PC-9 (cell line): ENCODE measurements at regions not wholly inside any gene's neighbourhood (a gene's known extent, or its start where the extent isn't known, plus 50 kb on each side); places are given as distances from the start of the nearest gene placed in this dataset.

Experiments
- BruUV-seq: library from RNA; stranded (reverse); fragments of 400-500 nt; replicated peaks from 2 replicates; lab custom pipeline; 2021; lab: Mats Ljungman, UMichigan
- CTCF ChIA-PET: fragments of 300-600 bp; sonication (Branson Sonifier 250); formaldehyde crosslinking; loops from one replicate; lab custom pipeline; 2022; ENCODE audit warnings: antibody characterized with exemption; lab: Charles Lee
- POLR2A ChIA-PET: fragments of 300-600 bp; sonication (Branson Sonifier 250); formaldehyde crosslinking; loops from one replicate; lab custom pipeline; 2022; ENCODE audit warnings: antibody characterized with exemption; ENCODE audit not compliant: unreplicated experiment; lab: Charles Lee
- DNase-seq, 2 experiments: peaks; one replicate each; pipeline versions ENCODE4 v3.0.0 to v3.0.0-alpha.2; 2015 to 2022; ENCODE audit warnings: mixed read lengths in 1 of 2
- H2AFZ ChIP-seq: fragments of 200-600 bp; sonication (generic); 2 replicates; pipeline ENCODE4 v1.8.1; 2017; ENCODE audit warnings: antibody characterized with exemption
- H3F3A ChIP-seq: fragments of 200-600 bp; sonication (generic); 2 replicates; pipeline ENCODE4 v1.8.1; 2017; ENCODE audit warnings: antibody characterized with exemption, mild to moderate bottlenecking, low read depth; ENCODE audit not compliant: insufficient read depth
- H3K27ac ChIP-seq: fragments of 200-600 bp; sonication (generic); 2 replicates; pipeline ENCODE4 v1.6.1; 2016; ENCODE audit warnings: mixed run types
- H3K27me3 ChIP-seq: fragments of 200-600 bp; sonication (generic); 2 replicates; pipeline ENCODE4 v1.6.1; 2016; ENCODE audit warnings: low read depth, mixed run types; ENCODE audit not compliant: insufficient read depth
- H3K36me3 ChIP-seq: fragments of 200-600 bp; sonication (generic); 2 replicates; pipeline ENCODE4 v1.6.1; 2016; ENCODE audit warnings: low read depth, mixed run types
- H3K4me1 ChIP-seq: fragments of 200-600 bp; sonication (generic); replicated peaks from 2 replicates; pipeline ENCODE4 v1.6.1; 2016; ENCODE audit warnings: mixed run types; ENCODE audit not compliant: insufficient read depth
- H3K4me2 ChIP-seq: fragments of 200-600 bp; sonication (generic); 2 replicates; pipeline ENCODE4 v1.6.1; 2017; ENCODE audit warnings: mixed run types
- H3K4me3 ChIP-seq: fragments of 200-600 bp; sonication (generic); 2 replicates; pipeline ENCODE4 v1.6.1; 2016; ENCODE audit warnings: mixed run types
- H3K79me2 ChIP-seq: fragments of 200-600 bp; sonication (generic); 2 replicates; pipeline ENCODE4 v1.6.1; 2017; ENCODE audit warnings: low read depth, mixed run types
- H3K9me2 ChIP-seq: fragments of 200-600 bp; sonication (generic); 2 replicates; pipeline ENCODE4 v1.8.1; 2017; ENCODE audit warnings: mild to moderate bottlenecking; ENCODE audit not compliant: insufficient read depth
- H3K9me3 ChIP-seq: fragments of 200-600 bp; sonication (generic); 2 replicates; pipeline ENCODE4 v1.8.1; 2016; ENCODE audit warnings: low read depth; ENCODE audit not compliant: insufficient read depth
- H4K20me1 ChIP-seq: fragments of 200-600 bp; sonication (generic); 2 replicates; pipeline ENCODE4 v1.8.1; 2017; ENCODE audit not compliant: insufficient read depth
- CTCF ChIP-seq: fragments of 200-600 bp; sonication (generic); conservative IDR thresholded peaks from 2 replicates; pipeline ENCODE4 v1.6.1; 2017; ENCODE audit warnings: mixed run types, antibody characterized with exemption, mild to moderate bottlenecking, moderate library complexity
- EZH2 ChIP-seq: fragments of 200-600 bp; sonication (generic); IDR thresholded peaks from 2 replicates; pipeline ENCODE4 v1.8.0; 2017; ENCODE audit warnings: antibody characterized with exemption, low read depth
- intact Hi-C: fragments of 100-400 bp; cut with micrococcal nuclease; formaldehyde crosslinking; loops from one replicate; pipeline ENCODE4 v1.10.0; 2022; ENCODE audit not compliant: unreplicated experiment

GRCh38 chr6:97712751-97713150 is 429.7 kb upstream of the MMS22L start:
- no peak overlapping the region for H3K27ac ChIP-seq
- no peaks in the 10 kb centered on the region for H3K9me3 ChIP-seq
- no peaks in the 10 kb centered on the region for H3K36me3 ChIP-seq
- H3K79me2 ChIP-seq = no peaks in the 10 kb centered on the region
- H3K27me3 ChIP-seq = no peaks in the 10 kb centered on the region
- no peak overlapping the region for H3K4me2 ChIP-seq
- no TSS peak for BruUV-seq
- H3F3A ChIP-seq = no peaks in the 10 kb centered on the region
- no peak overlapping the region for H2AFZ ChIP-seq
- H3K4me1 ChIP-seq = no peaks in the 10 kb centered on the region
- H3K4me3 ChIP-seq = no peak overlapping the region
- intact Hi-C loops = no loop called here
- H3K9me2 ChIP-seq = no peaks in the 10 kb centered on the region; the same call in 1 of the 2 replicates
- ChIA-PET CTCF (no interaction called here), POLR2A (no interaction called here)
- DNase-seq = no peak
- no peak for TF ChIP-seq EZH2
- TF ChIP-seq CTCF = no peak
- H4K20me1 ChIP-seq = no peaks in the 10 kb centered on the region

- no peaks in the 10 kb centered on the region for H3K27me3 ChIP-seq
- H3K79me2 ChIP-seq = no peaks in the 10 kb centered on the region
- H3K4me3 ChIP-seq = no peak overlapping the region
- no peaks in the 10 kb centered on the region; the same call in 1 of the 2 replicates for H3K9me2 ChIP-seq
- TF ChIP-seq CTCF = no peak
- TF ChIP-seq EZH2 = no peak
- BruUV-seq = no TSS peak
- no peaks in the 10 kb centered on the region for H4K20me1 ChIP-seq
- no peak overlapping the region for H3K4me2 ChIP-seq
- ChIA-PET CTCF (no interaction called here), POLR2A (no interaction called here)
- no peaks in the 10 kb centered on the region for H3K9me3 ChIP-seq
- no peak overlapping the region for H2AFZ ChIP-seq
- no peaks in the 10 kb centered on the region for H3K36me3 ChIP-seq
- no peaks in the 10 kb centered on the region for H3F3A ChIP-seq
- H3K4me1 ChIP-seq = no peaks in the 10 kb centered on the region
- intact Hi-C loops = no loop called here
- no peak for DNase-seq
- H3K27ac ChIP-seq = no peak overlapping the region
These were observed 431.8 kb upstream of the MMS22L start for GRCh38 chr6:97714772-97715171.

DNA sequence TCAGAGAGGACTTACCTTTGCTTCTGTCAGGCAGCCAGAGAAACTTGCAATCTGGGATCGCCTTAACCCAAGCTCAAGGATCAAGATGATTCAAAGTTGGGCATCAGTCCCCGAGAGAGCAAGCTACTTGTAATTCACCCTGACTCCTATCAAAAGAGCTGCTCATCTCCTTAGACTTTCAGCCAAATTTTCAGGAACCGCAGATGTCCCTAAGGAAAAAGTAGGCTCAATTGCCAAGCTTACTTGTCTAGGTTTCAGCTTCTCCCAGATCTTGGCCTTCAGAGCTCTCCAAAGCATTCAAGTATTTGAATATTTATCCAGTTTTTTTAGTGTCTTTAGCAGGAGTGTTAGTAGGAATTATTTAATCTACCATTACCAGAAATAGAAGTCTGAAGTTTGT is 434.1 kb upstream of the MMS22L start:
- TF ChIP-seq EZH2 = no peak
- TF ChIP-seq CTCF = no peak
- Histone ChIP-seq H3K4me3 (no peak overlapping the region), H3K27ac (no peak overlapping the region), H3K9me3 (no peaks in the 10 kb centered on the region), H3K36me3 (no peaks in the 10 kb centered on the region), H3K9me2 (no peaks in the 10 kb centered on the region; the same call in 1 of the 2 replicates), H2AFZ (no peak overlapping the region), H3F3A (no peaks in the 10 kb centered on the region), H3K79me2 (no peaks in the 10 kb centered on the region), H4K20me1 (no peaks in the 10 kb centered on the region), H3K4me1 (no peaks in the 10 kb centered on the region), H3K27me3 (no peaks in the 10 kb centered on the region), H3K4me2 (no peak overlapping the region)
- BruUV-seq = no TSS peak
- intact Hi-C loops = no loop called here
- CTCF ChIA-PET = no interaction called here
- POLR2A ChIA-PET = no interaction called here
- no peak for DNase-seq
